ENCODE measurements at regions not wholly inside any gene's neighbourhood (a gene's known extent, or its start where the extent isn't known, plus 50 kb on each side); places are given as distances from the start of the nearest gene placed in this dataset.

GRCh38 chr9:32218100-32218767, 166.2 kb upstream of the ACO1 start:
- no peak for DNase-seq

GRCh38 chr9:32220750-32221149, 163.7 kb upstream of the ACO1 start:
- DNase-seq, result no peak

- no peak for DNase-seq
Observed at GRCh38 chr9:32234451-32234850, 150.0 kb upstream of the ACO1 start.

- no peak for DNase-seq
Observed at GRCh38 chr9:32247168-32247567, 137.3 kb upstream of the ACO1 start.

GRCh38 chr9:32248189-32248712, 136.2 kb upstream of the ACO1 start:
- DNase-seq, result no peak

- no peak for DNase-seq
Observed at GRCh38 chr9:32251539-32251938, 132.9 kb upstream of the ACO1 start.

GRCh38 chr9:32253731-32254130, 130.7 kb upstream of the ACO1 start:
- DNase-seq, result no peak

- no peak for DNase-seq
Observed at GRCh38 chr9:32255026-32255425, 129.4 kb upstream of the ACO1 start.

- DNase-seq, result no peak
Observed at GRCh38 chr9:32258482-32258881, 126.0 kb upstream of the ACO1 start.

GRCh38 chr9:32260151-32260862, 124.1 kb upstream of the ACO1 start:
- no peak for DNase-seq

- no peak for DNase-seq
Observed at GRCh38 chr9:32264170-32264864, 120.1 kb upstream of the ACO1 start.

GRCh38 chr9:32265037-32265436, 119.4 kb upstream of the ACO1 start:
- no peak for DNase-seq

- DNase-seq, result no peak
Observed at GRCh38 chr9:32278991-32279390, 105.5 kb upstream of the ACO1 start.

- DNase-seq, result no peak
Observed at GRCh38 chr9:32289756-32290155, 94.7 kb upstream of the ACO1 start.

- DNase-seq, result no peak
Observed at GRCh38 chr9:32291370-32291769, 93.1 kb upstream of the ACO1 start.

- no peak for DNase-seq
Observed at GRCh38 chr9:32292611-32293010, 91.8 kb upstream of the ACO1 start.

GRCh38 chr9:32293091-32293490, 91.4 kb upstream of the ACO1 start:
- DNase-seq, result no peak

GRCh38 chr9:32294106-32294505, 90.3 kb upstream of the ACO1 start:
- no peak for DNase-seq

- no peak for DNase-seq
Observed at GRCh38 chr9:32300373-32300772, 84.1 kb upstream of the ACO1 start.

- no peak for DNase-seq
Observed at GRCh38 chr9:32304495-32304894, 79.9 kb upstream of the ACO1 start.

GRCh38 chr9:32306006-32306405, 78.4 kb upstream of the ACO1 start:
- DNase-seq, result no peak

- no peak for DNase-seq
Observed at GRCh38 chr9:32319312-32319929, 65.0 kb upstream of the ACO1 start.

- DNase-seq, result no peak
Observed at GRCh38 chr9:32322622-32323021, 61.8 kb upstream of the ACO1 start.

- no peak for DNase-seq
Observed at GRCh38 chr9:32326146-32326545, 58.3 kb upstream of the ACO1 start.

All from 8988T (cell line).